GM19351 (cell line): ENCODE measurements at regions not wholly inside any gene's neighbourhood (a gene's known extent, or its start where the extent isn't known, plus 50 kb on each side); places are given as distances from the start of the nearest gene placed in this dataset.
"Not testable (repeated sequence)": the region's sequence is repeated elsewhere in the genome, so short reads cannot be mapped to it uniquely, and the experiment has no call there.

Experiments used
- ATAC-seq: cut with Tn5 transposase; IDR thresholded peaks from one replicate; pipeline ENCODE4 v1.9.1; 2021; ENCODE audit warnings: mild to moderate bottlenecking, moderate library complexity; ENCODE audit not compliant: unreplicated experiment

GRCh38 chr4:178138491-178138890, 696.3 kb upstream of the AGA start:
- no peak for ATAC-seq

- ATAC-seq, result no peak
Observed at GRCh38 chr4:178140326-178140915, 698.2 kb upstream of the AGA start.

GRCh38 chr4:178142724-178143123, 700.5 kb upstream of the AGA start:
- no peak for ATAC-seq

- ATAC-seq, result no peak
Observed at GRCh38 chr4:178148106-178148505, 705.9 kb upstream of the AGA start.

- ATAC-seq, result no peak
Observed at GRCh38 chr4:178165251-178165950, 723.2 kb upstream of the AGA start.

DNA sequence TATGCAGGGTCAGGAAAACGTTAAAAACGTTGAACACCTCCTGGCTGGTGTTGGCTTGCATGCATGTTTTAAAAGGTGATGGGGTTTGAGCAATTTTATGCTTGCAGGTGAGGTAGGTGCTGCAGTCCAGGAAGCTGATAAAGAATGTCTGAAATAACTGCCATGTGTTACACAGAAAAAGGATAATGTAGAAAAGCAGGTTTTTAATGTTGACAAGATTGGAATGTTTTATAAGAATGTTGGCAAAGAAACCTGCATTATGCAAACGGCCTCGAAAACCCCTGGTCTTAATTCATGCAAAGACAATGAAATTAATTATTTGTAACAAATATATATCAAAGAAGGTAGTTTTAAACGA, 723.7 kb upstream of the AGA start:
- no peak for ATAC-seq

DNA sequence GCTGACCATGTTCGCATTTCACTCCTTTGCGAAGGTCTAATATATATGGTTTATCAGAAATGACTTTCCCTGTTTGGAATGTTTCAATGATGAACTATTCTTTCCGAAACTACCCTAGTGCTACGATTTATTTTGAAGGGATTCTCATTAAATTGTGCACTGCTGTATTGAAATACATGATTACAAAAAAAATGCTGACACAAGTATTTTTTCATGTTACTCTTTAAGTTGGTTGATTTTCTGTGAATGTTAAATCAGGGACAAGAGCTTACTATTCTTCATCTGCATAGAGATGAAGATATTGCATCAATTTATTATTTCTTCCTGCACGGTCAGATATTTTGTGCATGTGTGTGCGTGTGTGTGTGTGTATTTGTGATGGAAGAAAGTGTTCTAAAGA, 731.5 kb upstream of the AGA start:
- ATAC-seq, result no peak

DNA sequence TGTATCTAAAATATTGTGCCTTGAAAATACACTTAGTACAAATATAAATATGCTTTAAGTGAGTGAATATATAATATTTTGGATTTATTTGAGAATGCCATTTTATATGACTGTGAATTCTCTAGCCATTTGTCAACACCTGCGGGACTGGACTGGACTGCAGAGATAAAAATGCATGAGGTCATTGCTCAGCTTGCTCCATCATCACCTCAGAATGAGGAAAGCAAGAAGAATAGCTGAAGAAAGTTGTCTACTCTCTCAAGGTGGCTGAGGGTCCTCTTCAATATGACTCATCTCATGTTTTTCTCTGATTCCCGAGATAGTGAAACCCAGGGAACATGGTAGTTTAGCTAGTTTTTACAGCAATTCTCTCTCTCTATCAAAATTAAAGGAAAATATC, 732.5 kb upstream of the AGA start:
- no peak for ATAC-seq

- ATAC-seq, result no peak
Observed at GRCh38 chr4:178185517-178185916, 743.3 kb upstream of the AGA start.

GRCh38 chr4:178192611-178193010, 750.4 kb upstream of the AGA start:
- no peak for ATAC-seq

DNA sequence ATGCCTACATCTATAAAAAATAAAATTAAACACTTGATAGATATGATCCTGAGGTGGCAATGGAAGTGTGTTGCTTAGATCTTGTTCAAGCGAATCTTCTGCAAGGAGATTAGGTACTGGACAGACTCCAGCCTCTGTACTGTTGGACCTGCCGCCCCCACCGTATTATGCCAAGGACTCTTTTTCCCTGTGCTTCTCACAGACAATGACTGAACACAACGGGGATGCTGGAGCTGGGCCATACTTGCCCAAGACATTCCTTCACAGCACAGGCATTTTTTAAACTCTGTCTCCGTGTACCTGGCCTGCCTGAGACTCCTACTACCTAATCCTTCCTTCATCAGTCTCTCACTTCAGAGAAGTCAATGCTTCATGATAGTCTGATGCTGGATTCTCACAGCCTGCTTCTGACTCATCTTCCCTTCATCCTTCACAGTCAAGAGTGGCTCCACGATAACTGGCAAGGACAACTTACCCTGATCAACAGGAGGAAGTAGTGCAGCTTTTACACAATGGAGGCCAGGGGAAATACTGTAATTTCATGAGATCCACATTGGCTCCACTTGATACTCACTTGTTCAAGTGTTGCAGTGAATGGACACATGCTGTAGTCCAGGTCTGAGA, 754.6 kb upstream of the AGA start:
- no peak for ATAC-seq

DNA sequence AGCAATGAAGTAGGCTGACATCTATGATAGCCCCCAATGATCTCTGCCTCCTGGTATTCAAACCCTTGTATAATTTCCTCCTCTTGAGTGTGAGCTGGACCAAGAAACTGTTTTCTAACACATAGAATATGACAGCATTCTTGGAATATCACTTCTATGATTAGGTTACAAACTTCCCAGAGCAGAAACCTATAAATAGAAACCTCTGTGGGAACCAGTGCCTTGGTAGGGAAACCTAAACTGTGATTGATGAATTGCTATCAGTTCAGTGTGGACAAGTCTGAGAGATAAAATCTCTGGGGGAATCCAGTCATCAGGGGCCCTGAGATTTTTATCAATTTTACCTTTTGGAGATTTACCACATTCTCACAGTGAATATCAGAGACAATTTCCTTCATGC, 756.5 kb upstream of the AGA start:
- ATAC-seq, result no peak

- ATAC-seq, result no peak
Observed at GRCh38 chr4:178202422-178202821, 760.2 kb upstream of the AGA start.

DNA sequence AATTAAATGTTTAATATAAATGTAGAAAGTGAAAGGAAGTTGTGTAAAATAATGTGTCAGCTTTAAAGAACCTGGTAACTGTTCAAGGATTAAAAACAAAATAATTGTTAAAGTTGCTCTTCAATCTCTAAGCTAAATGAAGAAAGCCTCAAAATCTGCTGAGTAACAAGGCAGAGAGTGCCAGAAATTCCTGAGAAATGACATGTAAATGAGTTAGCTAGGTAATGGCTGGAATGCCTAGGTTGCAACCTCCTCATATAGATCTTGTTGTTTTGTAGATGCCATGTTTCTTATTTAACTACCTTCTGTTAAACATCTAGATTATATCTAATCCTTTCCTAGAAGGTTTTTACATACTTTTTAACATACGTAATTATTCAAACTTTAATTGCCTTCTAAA, 763.6 kb upstream of the AGA start:
- no peak for ATAC-seq

- ATAC-seq, result no peak
Observed at GRCh38 chr4:178215309-178215708, 773.1 kb upstream of the AGA start.

DNA sequence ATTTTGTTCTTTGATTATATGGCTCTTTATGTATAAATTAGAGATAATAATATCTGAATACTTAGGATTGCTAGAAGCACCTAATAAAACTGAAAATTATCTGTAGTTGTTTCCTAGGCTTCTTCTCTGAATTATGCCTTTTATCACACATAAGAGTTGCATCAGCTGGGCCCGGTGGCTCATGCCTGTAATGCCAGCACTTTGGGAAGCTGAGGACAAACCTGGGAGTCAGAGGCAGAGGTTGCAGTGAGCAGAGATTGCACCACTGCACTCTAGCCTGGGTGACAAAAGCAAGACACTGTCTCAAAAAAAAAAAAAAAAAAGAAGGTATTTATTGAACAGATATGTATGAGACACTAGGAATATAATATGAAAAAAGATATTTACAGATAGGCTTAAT, 773.5 kb upstream of the AGA start:
- no peak for ATAC-seq

DNA sequence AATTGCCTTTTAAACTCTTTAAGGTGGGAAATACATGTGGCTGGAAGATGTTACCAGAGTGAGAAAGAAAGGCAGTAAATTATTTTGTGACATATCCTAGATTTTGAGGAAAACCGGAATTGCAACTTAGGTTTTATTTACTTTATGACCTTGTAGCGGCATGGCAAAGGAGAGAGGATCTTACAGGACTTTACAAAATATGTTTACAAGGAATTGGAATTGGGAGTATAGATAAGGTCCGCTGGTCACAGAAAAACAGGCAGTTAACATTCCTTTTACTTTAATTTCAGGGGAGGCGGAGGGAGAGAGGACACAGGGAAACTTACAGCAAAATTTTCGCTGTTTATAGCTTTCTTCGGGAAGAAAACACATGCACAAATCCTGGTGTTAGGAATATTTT, 784.2 kb upstream of the AGA start:
- ATAC-seq, result not testable (repeated sequence)

GRCh38 chr4:178233906-178234305, 791.7 kb upstream of the AGA start:
- no peak for ATAC-seq

DNA sequence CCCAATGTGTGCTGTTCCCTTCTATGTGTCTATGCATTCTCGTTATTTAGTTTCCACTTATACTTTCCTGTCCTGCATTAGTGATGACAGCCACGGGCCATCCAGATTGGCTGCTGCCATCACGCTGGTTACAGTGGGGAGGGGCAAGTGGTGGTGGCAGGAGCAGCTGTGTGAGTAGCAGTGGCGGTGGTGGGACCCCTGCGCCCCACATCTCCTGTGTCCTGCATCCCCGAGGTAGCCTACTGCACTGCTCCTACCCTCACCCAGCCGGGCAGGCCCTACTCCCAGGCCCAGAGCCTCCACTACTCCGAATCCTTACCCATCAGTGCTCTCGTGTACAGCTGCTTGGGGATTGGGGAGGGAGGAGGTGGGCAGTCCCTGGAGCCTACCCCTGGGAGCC, 798.7 kb upstream of the AGA start:
- ATAC-seq, result no peak

DNA sequence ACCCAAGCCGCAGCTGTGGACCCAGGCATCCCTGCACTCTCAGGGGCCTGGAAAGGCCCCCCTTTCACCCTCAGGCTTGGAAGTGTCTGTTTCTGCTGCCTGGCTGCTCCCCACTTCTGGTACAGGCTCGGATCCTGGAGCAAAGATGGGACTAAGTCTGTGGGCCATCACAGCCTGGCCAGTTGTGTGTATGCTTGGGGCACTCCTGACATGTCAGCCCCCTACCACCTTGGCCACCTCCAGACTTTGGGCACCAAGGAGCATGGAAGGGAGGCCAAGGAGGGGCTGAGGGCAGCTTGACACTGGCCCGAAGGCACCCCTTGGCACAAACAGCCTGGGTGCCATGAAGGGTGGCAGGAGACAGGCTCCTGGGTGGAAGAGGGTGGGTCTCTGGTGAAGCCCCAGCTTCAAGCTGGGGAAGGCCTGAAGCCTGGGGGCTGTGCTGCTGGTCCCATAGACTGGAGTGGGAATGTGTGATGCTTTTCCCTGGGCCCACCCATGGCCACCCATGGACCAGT, 799.4 kb upstream of the AGA start:
- ATAC-seq, result no peak

- no peak for ATAC-seq
Observed at GRCh38 chr4:178242655-178243054, 800.4 kb upstream of the AGA start.

DNA sequence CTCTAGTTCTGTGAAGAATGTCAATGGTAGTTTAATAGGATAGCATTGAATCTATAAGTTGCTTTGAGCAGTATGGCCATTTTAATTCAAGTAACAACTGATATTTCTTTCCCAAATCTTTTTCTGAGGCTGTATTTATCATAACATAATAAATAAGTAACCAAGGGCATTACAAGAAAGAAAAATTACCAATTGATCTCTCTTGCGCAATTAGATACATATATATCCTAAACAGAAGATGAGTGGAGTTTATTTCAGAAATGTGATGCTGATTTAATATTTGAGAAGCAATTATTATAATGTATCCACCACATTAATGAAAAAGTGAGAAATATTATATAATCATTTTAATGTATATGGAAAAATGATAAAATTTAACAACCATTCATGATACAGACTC, 802.5 kb upstream of the AGA start:
- ATAC-seq, result no peak
